ENCODE measurements at regions not wholly inside any gene's neighbourhood (a gene's known extent, or its start where the extent isn't known, plus 50 kb on each side); places are given as distances from the start of the nearest gene placed in this dataset.
A peak's percentile ranks its signal among the peaks of the same experiment; 100 is the strongest.

DNA sequence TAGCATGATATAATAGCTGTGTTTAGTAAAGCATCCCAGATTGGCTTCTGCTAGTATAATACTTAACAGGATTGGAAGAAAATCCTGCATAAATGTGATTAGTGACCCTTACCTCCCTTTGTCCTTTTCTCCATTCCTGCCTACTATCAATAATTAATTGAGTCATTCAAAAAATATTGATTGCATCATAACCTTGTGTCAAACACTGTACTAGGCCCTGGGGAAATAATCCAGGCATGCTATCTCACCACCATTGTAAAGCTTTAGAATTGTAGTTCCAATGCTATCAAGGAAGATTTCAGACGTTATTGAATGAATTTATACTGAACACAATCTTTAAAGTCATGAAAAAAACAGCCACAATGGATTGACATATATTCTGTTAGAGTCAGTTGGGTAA, 378.6 kb upstream of the DDHD1 start:
- Histone ChIP-seq H3K9me3 (ENCODE audit: control insufficient read depth, insufficient read depth, low read depth, low read length) (no peaks in the 10 kb centered on the region), H3K9ac (ENCODE audit: insufficient read depth, low read length) (no peak overlapping the region), H3K36me3 (ENCODE audit: control insufficient read depth, insufficient read depth, low read length) (no peaks in the 10 kb centered on the region), H2AFZ (ENCODE audit: low read length) (no peak overlapping the region), H3K4me1 (ENCODE audit: control insufficient read depth, extremely low read depth, insufficient read depth, low read length) (peaks cover 5% of the 10 kb centered on the region), H3K27ac (ENCODE audit: insufficient read depth, low read length) (no peak overlapping the region), H3K4me3 (replicated peaks in 1 of 4; ENCODE audit: control extremely low read depth in 1 of 4, insufficient read depth in 1 of 4, low read depth in 3 of 4, low read length in 4 of 4) (no peak overlapping the region), H4K20me1 (ENCODE audit: control insufficient read depth, extremely low read depth, insufficient read depth, low read length) (no peaks in the 10 kb centered on the region), H3K27me3 (ENCODE audit: control insufficient read depth, insufficient read depth, low read length) (no peaks in the 10 kb centered on the region), H3K79me2 (ENCODE audit: control insufficient read depth, insufficient read depth, low read length) (no peaks in the 10 kb centered on the region), H3K4me2 (ENCODE audit: extremely low read depth, insufficient read depth, low read length) (no peak overlapping the region)
- TF ChIP-seq EZH2 (IDR thresholded peaks at IDR 0.05; ENCODE audit: low read length, missing control alignments) (no peak), CTCF (conservative IDR thresholded peaks at IDR 0.05 in 1 of 2, IDR thresholded peaks at IDR 0.05 in 1 of 2; ENCODE audit: low read depth in 1 of 2, low read length in 2 of 2) (no peak)
- DNase-seq (ENCODE audit: low read depth in 2 of 2), result no peak

DNA sequence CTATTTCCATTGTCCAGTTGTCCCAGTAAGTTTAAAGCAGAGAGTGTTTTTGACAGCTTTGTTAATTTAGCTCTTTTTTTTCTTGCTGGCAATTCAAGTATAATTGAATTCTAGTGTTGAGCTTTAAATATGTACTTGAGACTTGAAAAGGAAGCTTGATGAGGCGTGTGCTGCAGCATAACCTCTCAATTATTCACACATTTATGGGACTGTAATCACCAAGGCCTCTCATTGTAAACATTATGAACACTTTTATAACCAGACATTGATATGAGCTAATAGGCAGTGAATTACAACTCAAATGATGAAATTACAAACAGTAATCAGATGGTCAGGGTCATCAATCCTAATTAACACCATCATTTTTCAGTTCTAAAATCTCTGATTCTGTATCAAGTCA, 378.0 kb upstream of the DDHD1 start:
- no peaks in the 10 kb centered on the region for H3K27me3 ChIP-seq (ENCODE audit: control insufficient read depth, insufficient read depth, low read length)
- H3K4me1 ChIP-seq (ENCODE audit: control insufficient read depth, extremely low read depth, insufficient read depth, low read length), result peaks cover 5% of the 10 kb centered on the region
- H3K4me3 ChIP-seq (replicated peaks in 1 of 4; ENCODE audit: control extremely low read depth in 1 of 4, insufficient read depth in 1 of 4, low read depth in 3 of 4, low read length in 4 of 4), result no peak overlapping the region
- TF ChIP-seq EZH2 (IDR thresholded peaks at IDR 0.05; ENCODE audit: low read length, missing control alignments) (no peak), CTCF (conservative IDR thresholded peaks at IDR 0.05 in 1 of 2, IDR thresholded peaks at IDR 0.05 in 1 of 2; ENCODE audit: low read depth in 1 of 2, low read length in 2 of 2) (no peak)
- H3K27ac ChIP-seq (ENCODE audit: insufficient read depth, low read length), result no peak overlapping the region
- no peak overlapping the region for H3K4me2 ChIP-seq (ENCODE audit: extremely low read depth, insufficient read depth, low read length)
- no peak overlapping the region for H3K9ac ChIP-seq (ENCODE audit: insufficient read depth, low read length)
- no peaks in the 10 kb centered on the region for H3K9me3 ChIP-seq (ENCODE audit: control insufficient read depth, insufficient read depth, low read depth, low read length)
- DNase-seq (ENCODE audit: low read depth in 2 of 2), result no peak
- H3K79me2 ChIP-seq (ENCODE audit: control insufficient read depth, insufficient read depth, low read length), result no peaks in the 10 kb centered on the region
- H2AFZ ChIP-seq (ENCODE audit: low read length), result no peak overlapping the region
- no peaks in the 10 kb centered on the region for H3K36me3 ChIP-seq (ENCODE audit: control insufficient read depth, insufficient read depth, low read length)
- no peaks in the 10 kb centered on the region for H4K20me1 ChIP-seq (ENCODE audit: control insufficient read depth, extremely low read depth, insufficient read depth, low read length)

GRCh38 chr14:53529519-53529918, 376.4 kb upstream of the DDHD1 start:
- peaks cover 5% of the 10 kb centered on the region for H3K4me1 ChIP-seq (ENCODE audit: control insufficient read depth, extremely low read depth, insufficient read depth, low read length)
- TF ChIP-seq EZH2 (IDR thresholded peaks at IDR 0.05; ENCODE audit: low read length, missing control alignments) (no peak), CTCF (conservative IDR thresholded peaks at IDR 0.05 in 1 of 2, IDR thresholded peaks at IDR 0.05 in 1 of 2; ENCODE audit: low read depth in 1 of 2, low read length in 2 of 2) (no peak)
- H2AFZ ChIP-seq (ENCODE audit: low read length), result no peak overlapping the region
- no peak overlapping the region for H3K9ac ChIP-seq (ENCODE audit: insufficient read depth, low read length)
- H4K20me1 ChIP-seq (ENCODE audit: control insufficient read depth, extremely low read depth, insufficient read depth, low read length), result no peaks in the 10 kb centered on the region
- no peak overlapping the region for H3K27ac ChIP-seq (ENCODE audit: insufficient read depth, low read length)
- H3K4me3 ChIP-seq (replicated peaks in 1 of 4; ENCODE audit: control extremely low read depth in 1 of 4, insufficient read depth in 1 of 4, low read depth in 3 of 4, low read length in 4 of 4), result no peak overlapping the region
- H3K79me2 ChIP-seq (ENCODE audit: control insufficient read depth, insufficient read depth, low read length), result no peaks in the 10 kb centered on the region
- no peaks in the 10 kb centered on the region for H3K27me3 ChIP-seq (ENCODE audit: control insufficient read depth, insufficient read depth, low read length)
- DNase-seq (ENCODE audit: low read depth in 2 of 2), result peak in 1 of 2 donors; percentile 22
- no peak overlapping the region for H3K4me2 ChIP-seq (ENCODE audit: extremely low read depth, insufficient read depth, low read length)
- H3K9me3 ChIP-seq (ENCODE audit: control insufficient read depth, insufficient read depth, low read depth, low read length), result no peaks in the 10 kb centered on the region
- H3K36me3 ChIP-seq (ENCODE audit: control insufficient read depth, insufficient read depth, low read length), result no peaks in the 10 kb centered on the region

Measured in fibroblast of lung (primary cell).